Stimulated activated naive CD4-positive, alpha-beta T cell treated with Interleukin-2 at 50 U/mL for 16 hours (primary cell): ENCODE measurements at regions not wholly inside any gene's neighbourhood (a gene's known extent, or its start where the extent isn't known, plus 50 kb on each side); places are given as distances from the start of the nearest gene placed in this dataset.
"Not testable (repeated sequence)": the region's sequence is repeated elsewhere in the genome, so short reads cannot be mapped to it uniquely, and the experiment has no call there.

Experiments
- DNase-seq: peaks from one replicate; lab custom pipeline; 2025; lab: John Stamatoyannopoulos, UW

GRCh38 chr3:31184261-31185061 lies 290.0 kb upstream of the GADL1 start:
- DNase-seq = no peak

- DNase-seq = no peak
Observed at GRCh38 chr3:31185062-31185357, 290.5 kb upstream of the GADL1 start.

- no peak for DNase-seq
Observed at GRCh38 chr3:31186041-31186440, 291.6 kb upstream of the GADL1 start.

- DNase-seq = no peak
Observed at GRCh38 chr3:31187380-31187779, 292.9 kb upstream of the GADL1 start.

DNA sequence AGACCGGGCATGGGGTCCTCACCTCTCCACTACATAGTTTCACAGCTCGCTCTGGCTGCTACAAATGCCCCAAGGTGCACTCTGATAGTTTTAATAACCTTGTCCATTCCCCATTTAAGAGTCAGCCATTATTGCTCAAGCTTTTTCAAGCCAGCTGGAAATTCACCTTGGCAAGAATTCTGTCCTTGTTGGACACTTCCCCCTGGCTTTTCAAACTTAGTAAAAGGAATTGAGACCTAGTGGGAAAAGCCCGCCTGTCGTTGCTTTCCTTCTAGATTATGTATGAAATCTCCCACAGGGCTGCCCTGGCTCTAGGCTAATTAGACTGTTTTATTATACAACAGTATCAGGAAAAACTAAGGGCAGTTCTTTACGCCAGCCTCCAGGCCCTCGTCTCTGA lies 293.7 kb upstream of the GADL1 start:
- DNase-seq = no peak

GRCh38 chr3:31189330-31189729 lies 294.9 kb upstream of the GADL1 start:
- no peak for DNase-seq

GRCh38 chr3:31189971-31190370 lies 295.5 kb upstream of the GADL1 start:
- DNase-seq = no peak

DNA sequence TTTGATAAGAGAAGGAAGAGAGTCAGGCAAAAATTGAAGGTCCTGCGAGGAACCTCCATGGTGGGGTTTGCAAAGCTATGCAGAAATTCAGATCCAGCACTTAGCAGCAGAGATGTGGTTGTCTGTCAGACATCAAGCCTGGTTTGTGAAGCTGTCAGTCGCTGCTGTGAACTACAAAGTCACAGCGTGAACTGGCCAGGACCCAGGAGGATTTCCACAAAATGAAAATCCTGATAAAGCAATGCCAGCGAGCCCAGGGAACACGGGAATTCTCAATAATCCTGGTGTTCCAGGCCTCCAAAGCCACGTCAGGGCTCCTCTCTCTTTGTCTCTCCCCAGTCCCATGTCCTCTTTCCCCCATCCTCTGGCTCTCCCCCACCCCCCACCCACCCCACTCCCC lies 296.9 kb upstream of the GADL1 start:
- no peak for DNase-seq

DNA sequence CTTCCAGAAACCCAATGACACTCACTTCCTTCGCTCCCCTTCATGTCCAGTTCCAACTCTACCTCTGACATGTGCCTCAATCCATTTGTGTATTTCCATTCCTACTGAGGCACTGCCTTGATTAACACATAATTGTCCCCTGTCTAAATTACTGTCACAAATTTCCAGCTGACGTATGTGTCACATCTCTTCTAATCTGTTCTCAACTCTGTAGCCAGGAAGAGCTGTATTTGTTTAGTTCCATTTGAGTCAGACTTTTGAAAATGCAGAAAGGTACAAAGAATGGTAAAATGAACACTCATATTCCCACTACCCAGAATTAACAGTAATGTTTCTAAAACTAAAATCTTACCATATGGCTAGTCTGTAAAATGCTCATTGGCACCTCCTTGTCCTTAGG lies 299.0 kb upstream of the GADL1 start:
- DNase-seq = no peak

DNA sequence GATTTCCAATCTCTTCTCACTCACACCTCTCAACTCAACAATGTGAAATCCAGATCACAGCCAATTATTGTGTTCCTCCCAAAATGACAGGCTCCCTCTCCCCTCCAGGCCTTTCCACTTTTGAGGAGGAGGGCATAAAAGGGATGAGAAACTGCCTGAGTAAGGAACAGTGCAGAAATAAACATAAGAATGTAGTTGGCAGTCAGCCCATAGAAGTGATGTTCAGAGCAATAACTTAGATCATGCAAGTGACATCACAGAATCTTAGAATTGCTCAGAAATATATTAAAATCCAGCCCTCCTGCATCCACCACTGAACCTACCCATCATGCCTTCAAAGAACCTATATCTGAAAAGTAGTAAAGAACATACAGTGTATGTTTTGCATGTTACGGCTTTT lies 299.4 kb upstream of the GADL1 start:
- no peak for DNase-seq

DNA sequence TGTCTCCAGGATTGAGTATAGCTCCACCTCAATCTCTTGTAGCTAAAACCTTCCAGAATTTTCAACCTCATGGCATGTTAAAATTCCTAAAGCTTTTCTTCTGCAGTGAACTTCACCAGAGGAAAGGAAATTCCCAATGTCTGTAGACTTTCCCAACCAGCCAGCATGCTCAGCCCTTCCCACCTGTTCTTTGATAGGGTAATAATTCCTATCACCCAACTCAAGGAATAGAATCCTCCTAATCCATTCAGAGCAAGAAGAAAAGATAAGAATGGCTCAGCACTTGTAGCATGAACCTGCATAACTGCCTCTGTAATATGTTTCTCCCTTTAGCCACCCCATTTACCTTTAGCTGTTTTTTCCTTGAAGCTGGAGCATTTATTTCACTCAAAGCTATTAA lies 301.8 kb upstream of the GADL1 start:
- DNase-seq = no peak

DNA sequence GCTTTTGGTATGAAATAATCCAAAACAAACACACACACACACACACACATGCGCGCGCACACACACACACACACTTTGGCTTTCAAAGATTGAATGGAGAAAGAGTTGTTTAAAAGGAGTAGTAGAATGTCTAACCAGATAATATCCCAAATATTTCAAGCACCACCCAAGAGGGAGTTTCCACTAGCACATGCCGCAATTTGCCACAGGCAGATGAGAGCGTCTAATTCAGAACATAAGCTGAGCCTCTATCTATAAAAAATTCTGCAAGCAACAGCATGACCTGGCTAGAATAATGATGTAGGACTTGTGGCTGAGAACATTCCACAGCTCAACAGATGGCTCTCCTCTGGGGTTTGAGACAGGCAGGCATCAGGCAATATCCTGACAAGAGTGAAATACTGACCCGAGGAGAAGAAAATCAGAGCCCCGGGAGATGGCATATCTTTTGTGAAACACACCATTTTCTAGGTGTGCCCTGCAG lies 302.5 kb upstream of the GADL1 start:
- DNase-seq = no peak

DNA sequence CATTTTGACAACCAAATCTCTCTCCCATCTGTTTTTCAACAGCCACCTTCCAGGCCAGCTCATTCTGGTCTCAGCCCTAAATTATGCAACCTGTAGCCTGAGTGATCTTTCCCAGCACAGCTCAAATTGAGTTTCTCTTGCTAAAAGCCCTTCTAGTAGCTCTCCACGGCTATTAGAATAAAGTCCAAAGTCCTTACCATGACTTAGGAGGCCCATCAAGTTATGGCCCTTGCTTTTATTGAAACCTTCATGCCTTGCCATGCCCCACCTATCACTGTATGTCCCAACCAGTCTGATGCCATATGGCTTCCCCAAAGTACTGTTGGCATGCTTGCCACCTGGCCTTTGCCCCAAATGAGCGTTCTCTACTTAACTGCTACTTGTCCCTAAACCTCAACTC lies 303.5 kb upstream of the GADL1 start:
- no peak for DNase-seq

- DNase-seq = no peak
Observed at GRCh38 chr3:31198890-31199289, 304.4 kb upstream of the GADL1 start.

DNA sequence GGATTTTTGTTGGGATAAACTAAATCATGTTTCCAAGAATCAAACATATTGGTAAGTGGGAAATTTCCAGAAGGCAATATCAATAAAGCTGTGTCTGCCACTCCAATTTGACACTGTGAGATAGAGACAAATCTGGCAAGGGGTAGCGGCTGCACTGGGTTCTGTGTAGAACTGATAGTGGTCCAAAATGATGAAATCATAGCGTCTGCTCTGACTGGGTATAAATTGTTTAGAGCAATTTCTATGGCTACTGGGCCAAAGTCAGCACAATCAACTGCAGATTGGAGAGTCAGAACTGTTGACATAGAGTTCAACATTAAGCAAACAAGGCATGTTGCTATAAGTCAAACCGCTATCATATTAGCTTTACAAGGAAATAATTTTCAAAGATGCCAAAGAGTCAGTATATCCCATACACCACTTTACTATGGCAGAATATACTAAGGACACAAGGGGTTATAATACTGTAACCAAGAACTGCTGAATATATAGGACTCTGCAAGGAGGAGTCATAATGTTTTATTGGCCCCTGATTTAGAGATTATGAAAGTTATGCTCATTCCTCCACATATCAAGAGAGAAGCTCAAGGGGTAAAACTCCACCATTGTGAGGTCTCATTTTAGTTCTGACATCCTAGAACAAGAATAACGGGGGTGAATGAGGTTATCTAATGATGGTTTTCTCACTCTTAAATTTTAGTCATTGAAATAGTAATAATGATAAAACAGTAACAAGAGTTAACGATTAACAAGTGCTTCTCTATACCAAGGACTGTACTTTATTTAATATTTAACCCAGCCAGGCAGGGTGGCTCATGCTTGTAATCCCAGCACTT lies 309.7 kb upstream of the GADL1 start:
- no peak for DNase-seq

- not testable (repeated sequence) for DNase-seq
Observed at GRCh38 chr3:31204796-31205056, 310.3 kb upstream of the GADL1 start.

DNA sequence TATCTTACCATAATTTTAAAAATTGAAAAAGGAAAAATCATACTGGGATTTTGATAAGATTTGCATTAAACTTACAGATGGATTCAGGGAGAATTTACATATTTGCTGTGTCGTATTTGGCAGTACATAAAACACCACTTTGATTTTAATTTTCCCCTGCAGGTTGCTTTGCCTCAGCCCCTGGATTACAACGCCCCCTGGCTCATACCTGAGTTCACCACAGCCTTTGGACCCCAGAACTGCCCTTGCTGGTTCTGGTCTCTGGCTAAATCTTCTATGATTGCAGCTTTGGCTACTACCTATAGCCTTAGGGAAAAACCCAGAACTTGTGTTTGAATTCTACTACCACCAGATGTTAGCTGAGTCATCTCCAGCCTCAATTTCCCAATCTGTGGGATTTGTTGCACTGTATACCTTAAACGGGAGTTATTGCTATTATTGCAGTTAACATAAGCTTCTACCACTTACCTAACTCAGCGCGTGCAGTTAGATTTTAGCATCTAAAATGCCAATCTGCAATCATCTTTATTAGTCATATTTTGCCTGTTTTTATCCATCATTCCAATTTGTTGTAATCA lies 315.7 kb upstream of the GADL1 start:
- DNase-seq = no peak

- no peak for DNase-seq
Observed at GRCh38 chr3:31213869-31214486, 318.7 kb upstream of the STT3B start.

DNA sequence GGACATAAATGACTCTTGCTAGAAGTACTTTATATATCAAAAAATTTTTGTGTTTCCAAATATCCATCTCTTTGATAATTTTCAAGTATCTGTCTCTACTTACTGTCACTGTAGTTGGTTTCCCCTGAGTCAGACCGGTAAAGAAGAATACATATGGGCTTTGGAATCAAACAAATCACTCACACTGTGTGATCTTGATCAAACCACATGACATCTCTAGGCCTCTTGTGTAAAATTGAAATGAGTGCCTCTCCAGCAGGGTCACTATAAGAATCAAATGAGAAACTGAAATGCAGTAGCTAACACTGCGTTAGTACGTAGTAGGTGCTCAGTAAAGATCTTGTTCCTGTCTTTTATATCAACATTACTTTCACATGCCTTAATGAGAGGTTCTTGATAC lies 314.6 kb upstream of the STT3B start:
- DNase-seq = no peak

DNA sequence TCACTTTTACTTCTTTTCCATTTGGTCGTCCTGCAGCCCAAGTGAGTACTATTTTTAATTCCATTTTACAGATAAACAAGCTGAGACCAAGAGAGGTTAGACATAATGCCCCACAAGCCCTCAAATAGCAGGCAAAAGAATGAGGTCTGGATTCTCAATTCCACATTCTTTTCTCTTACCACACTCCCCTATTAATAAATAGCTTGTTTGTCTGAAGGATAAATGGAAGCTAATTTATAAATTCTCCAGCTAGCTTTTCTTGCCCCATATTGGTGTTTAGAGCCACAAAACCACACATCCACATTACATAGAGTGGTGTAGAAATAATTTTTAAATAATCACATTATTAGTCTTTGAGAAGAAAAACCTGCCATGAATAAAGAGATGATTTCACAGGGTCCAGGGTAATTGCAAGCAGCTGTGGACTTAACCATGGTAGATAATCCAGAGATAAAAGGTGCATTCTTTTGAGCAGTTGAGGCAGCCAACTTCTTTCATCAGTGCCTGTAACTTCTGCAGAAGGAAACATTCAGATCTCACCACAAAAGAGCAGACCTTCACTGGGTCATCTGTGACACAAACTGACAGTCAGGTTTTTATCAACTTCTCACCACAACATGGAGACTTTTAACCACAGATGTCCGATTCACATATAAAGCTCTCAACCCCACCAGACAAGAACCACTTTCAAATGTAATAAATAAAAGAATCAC lies 313.4 kb upstream of the STT3B start:
- no peak for DNase-seq

DNA sequence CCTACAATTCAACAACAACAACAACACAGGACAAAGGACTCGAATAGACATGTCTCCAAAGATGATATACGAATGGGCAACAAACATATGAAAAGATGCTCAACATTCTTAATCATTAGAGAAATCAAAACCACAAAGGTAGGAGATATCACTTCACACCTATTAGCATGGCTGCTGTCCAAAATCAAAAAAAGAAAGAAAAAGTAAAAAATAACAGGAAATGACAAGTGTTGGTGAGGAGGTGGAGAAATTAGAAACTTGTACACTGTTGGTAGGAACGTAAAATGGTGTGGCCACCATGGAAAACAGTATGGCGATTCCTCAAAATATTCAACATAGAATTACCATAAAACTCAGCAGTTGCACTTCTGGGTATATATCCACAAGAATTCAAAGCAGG lies 312.3 kb upstream of the STT3B start:
- DNase-seq = no peak

DNA sequence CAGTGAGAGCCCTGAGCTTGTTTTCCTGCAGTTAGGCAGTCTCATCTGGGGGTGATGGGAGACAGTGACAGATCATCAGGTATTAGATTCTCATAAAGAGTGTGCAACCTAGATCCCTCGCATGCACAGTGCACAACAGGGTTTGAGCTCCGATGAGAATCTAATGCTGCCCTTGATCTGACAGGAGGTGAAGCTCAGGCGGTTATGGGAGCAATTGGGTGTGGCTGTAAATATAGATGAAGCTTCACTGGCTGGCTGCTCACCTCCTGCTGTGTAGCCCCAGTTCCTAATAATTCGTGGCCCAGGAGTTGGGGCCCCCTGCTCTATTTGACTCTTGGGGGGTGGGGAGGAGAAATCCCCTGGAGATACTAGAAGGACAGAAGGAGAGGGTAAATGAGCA lies 309.4 kb upstream of the STT3B start:
- DNase-seq = no peak
